ENCODE measurements at regions not wholly inside any gene's neighbourhood (a gene's known extent, or its start where the extent isn't known, plus 50 kb on each side); places are given as distances from the start of the nearest gene placed in this dataset.
A peak's percentile ranks its signal among the peaks of the same experiment; 100 is the strongest.
"Not testable (repeated sequence)": the region's sequence is repeated elsewhere in the genome, so short reads cannot be mapped to it uniquely, and the experiment has no call there.

DNA sequence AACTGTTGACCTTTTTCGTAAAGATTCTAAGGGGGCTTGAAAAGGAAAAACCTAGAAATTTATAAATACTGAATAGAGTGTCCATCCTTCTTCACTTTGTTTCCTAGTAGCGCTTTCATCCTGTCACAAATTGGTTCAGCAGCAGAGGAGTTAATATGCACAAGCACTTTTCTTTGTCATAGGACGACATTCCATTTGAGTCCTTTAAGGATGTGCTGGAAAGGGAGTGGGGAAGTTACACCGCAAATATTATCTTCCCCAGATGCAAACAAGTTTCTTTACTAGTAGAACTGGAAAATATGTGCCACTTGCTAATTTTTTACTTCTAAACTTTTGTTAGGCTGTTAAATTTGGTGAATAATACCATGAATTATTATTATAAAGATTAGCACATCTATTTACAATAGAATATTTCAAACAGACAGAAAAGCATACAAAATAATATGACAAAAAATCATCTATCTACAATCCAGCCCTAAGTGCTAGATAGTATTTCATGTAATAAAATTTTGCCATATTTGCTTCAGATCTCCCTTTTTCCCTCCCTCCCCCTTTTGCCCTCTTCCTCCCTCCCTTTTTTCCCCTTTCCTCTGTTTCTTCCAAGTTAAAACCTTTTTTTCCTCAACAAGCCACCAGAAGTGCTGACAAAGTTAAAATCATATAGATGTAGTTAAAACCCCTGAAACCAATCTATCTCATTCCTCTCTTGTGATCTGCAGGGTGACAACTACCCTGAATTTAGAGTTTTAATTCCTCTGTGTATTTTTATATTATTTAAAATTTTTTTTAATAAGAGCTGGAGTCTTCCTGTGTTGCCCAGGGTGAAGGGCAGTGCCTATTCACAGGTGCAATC, 50.5 kb upstream of the MAP4K3 start:
- no peak for DNase-seq
- intact Hi-C loops (cut with DNase I) = no loop called here

DNA sequence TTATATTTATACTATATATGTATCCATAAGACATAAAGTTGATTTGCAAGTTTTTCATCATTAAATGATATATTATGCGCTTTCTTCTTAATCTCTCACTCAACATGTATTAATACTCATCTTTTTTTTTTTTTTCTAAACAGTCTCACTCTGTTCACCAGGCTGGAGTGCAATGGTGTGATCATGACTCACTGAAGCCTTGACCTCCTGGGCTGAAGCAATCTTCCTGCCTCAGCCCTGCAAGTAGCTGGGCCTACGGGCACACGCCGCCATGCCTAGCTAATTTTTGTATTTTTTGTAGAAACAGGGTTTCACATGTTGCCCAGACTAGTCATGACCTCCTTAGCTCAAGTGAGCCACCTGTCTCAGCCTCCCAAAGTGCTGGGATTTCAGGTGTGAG, 51.4 kb upstream of the MAP4K3 start:
- no peak for DNase-seq

DNA sequence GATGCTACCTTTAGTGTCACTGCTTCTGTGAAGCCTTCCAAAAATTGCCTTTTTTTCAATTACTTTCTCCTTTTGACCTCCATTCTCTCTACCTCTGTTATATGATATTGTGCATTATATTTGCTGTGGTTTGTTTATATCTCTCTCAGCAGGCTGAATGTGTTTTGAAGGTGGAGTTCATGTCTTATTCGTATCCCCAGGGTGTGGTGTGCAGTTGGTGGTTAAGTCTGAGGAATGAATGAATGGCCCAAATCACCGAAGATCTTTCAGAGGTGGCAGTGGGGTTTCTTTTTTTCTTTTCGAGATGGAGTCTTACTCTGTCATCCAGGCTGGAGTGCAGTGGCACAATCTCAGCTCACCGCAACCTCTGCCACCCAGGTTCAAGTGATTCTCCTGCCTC, 53.5 kb upstream of the MAP4K3 start:
- intact Hi-C loops (cut with DNase I) = no loop called here
- DNase-seq = no peak

More for the DNA sequence above, 51.4 kb upstream of the MAP4K3 start:
- intact Hi-C loops (cut with DNase I) = no loop called here

DNA sequence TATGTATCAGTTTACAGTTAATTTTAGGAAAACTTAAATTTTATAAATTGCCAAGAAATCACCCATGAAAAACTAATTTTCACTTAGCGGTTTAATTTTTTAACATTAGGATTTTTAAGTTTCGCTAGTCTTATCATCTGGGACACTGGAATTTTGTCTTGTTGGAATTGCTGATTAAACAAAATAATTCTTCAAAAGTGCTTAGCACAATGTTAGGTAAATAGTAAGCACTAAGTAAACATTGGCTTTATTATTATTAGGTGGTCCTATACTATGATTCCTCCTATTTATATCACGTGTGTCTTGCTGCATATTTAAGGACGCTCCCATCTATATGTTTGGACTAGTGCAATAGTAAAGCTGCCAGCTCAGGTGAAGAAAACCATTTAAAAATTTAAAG, 54.6 kb upstream of the MAP4K3 start:
- DNase-seq = no peak
- intact Hi-C loops (cut with DNase I) = no loop called here

DNA sequence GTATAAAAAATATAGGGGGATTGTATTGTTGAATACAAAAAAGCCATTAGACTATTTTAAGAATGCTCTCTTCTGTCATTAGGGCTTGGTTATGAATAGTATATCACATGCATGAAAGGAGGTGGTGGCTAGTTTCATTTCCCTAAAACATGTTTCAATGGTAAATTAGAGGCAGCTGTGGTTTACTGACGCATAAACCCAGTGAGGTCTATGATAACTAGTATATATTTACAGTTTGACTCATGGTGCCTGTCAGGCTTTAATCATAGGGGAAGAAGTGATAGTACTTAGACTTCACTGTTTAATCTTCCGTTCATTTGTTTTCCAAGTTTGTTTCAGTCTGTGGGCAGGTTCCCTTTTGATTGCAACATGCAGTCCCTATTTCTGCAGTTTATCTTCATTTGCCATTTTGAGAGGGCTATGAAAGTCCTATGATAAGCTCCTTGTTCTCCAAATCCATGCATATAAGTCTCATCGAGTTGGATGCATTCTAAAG, 55.1 kb upstream of the MAP4K3 start:
- intact Hi-C loops (cut with DNase I) = no loop called here
- DNase-seq = no peak

DNA sequence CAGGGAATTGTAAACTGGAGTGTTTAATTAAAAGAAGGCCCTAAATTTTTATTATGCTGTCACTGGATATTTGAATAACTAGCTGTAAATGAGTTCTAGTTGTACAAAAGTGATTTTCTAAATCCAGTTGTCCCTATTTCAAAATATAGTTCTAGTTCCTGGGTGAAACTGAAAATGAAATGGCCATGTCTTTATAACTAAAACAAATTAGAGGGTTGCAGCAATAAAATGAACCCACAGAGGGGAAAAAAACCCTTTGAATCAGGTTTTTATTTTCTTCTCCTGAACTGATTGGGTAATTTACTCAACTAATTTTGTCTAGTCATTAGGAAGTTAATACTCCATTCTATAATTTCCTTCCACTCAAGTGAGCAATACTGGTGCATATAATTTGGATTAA, 55.6 kb upstream of the MAP4K3 start:
- intact Hi-C loops (cut with DNase I) = no loop called here
- no peak for DNase-seq

DNA sequence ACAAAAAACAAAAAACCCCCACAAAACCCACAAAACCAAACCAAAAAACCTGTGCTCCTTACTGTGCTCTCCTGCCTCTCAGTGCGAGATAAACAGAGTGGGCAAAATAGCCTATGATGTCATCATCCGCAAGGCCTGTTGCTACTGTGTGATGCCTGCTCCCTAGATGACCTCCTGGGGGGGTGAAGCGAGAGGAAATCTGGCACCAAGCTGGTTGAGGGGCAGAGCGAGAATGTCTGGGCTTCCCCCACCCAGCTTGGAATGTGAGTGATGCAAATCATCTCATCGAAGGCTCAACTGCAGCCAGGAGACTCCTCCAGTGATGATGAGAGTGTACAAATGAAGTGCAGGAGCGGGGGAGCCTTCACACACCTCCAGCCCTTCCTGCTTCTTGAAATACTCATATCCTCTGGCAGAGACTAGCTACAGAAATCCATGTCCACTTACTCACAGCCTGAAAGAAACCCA, 57.7 kb upstream of the MAP4K3 start:
- peak in 5 of 10 donors; percentile 13 to 88 (median 44) for DNase-seq
- intact Hi-C loops (cut with DNase I) = no loop called here

DNA sequence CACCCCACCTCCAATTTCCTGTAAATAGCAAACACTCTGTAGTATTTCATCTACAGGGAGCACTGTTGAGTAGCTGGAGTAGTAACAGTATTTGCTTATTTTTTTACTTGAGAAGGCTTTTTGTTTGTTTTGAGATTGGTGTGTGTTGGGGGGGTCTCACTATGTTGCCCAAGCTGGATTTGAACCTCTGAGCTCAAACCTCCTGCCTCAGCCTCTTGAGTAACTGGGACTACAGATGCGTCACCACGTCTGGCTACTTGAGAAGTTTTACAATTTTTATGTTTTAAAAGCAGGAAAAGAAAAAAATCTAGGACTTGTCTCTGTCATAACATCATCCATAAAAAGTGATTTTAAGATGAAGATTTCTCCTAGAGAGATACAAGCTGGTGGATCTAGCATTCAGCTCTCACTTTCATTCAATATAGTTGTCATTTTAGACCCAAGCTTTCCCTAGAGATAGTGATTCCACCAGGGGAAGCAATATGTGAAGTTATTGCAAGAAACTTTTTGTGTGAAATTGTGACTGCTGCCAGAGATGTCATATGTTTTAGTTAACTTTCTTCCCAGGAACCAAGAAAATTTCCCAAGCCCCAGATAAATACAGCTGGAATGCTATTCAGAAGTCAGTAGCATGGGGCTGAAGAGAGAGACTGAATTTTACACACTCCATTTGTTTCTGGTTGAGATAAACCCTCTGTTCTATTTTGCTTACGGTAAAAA, 60.2 kb upstream of the MAP4K3 start:
- DNase-seq = no peak
- intact Hi-C loops (cut with DNase I) = no loop called here

DNA sequence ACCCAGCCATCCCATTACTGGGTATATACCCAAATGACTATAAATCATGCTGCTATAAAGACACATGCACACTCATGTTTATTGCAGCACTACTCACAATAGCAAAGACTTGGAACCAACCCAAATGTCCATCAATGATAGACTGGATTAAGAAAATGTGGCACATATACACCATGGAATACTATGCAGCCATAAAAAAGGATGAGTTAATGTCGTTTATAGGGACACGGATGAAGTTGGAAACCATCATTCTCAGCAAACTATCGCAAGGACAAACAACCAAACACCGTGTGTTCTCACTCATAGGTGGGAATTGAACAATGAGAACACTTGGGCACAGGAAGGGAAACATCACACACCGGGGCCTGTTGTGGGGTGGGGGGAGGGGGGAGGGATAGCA, 61.1 kb upstream of the MAP4K3 start:
- intact Hi-C loops (cut with DNase I); DNase-seq: not testable (repeated sequence)

DNA sequence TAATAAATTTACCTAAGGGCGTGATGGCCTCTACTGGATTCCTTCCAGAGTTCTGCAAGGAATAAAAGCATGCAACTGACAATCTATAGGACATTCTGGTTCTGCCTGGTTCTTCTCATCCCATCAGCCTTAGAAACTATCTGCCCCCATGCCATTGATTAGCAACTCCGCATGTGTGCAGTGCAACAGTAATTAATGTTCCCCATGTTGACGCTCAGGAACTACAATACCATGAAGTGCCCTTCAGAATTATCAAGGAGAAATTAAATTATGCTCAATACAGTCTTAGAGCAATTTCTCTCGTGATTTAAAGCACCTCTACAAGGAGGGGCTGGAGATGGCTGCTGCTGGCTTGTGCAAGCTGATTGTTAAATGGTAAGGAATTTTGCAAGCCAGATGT, 61.7 kb upstream of the MAP4K3 start:
- no peak for DNase-seq
- intact Hi-C loops (cut with DNase I) = no loop called here

DNA sequence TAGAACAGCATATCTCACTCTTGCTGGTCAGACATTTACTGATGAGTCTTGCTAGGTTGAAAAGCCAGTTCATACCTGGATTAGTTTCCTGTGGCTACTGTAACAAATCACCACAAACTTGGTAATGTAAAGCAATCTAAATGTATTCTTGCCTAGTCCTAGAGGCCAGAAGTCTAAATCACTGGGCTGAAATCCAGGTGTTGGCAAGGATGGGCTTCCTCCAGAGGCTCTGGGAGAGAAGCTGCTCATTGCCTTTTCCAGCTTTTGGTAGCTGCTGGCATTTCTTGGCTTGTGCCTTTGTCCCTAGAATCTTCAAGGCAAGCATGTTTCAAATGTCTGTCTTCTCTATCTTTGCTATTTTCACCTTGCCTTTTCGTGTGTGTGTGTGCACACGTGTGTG, 62.3 kb upstream of the MAP4K3 start:
- DNase-seq = no peak
- intact Hi-C loops (cut with DNase I) = no loop called here

DNA sequence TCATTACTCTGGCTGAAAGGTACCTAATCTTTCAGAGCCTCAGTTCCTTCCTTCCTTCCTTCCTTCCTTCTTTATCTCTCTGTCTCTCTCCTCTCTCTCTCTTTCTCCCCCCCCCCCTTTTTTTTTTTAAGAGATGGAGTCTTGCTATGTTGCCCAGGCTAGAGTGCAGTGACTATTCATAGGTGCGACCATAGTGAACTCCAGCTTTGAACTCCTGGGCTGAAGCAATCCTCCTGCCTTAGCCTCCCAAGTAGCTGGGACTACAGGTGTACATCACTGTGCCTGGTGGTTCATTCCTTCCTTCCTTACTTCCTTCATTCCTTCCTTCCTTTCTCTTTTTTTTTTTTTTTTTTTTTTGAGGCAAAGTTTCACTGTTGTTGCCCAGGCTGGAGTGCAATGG, 64.3 kb upstream of the MAP4K3 start:
- no peak for DNase-seq
- intact Hi-C loops (cut with DNase I) = no loop called here

DNA sequence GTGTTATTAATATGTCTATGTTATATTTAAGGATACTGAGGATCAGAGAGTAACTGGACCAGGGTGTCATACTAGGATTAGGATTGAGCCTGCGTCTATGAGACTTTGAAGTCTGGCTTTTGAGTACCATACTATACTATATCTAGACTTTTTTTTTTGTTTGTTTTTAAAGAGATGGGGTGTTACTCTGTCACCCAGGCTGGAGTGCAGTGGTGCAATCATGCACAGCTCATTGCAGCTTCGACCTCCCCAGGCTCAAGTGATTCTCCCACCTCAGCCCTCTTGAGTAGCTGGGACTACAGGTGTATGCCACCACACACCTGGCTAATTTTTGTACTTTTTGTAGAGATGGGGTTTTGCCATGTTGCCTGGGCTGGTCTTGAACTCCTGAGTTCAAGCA, 66.2 kb upstream of the MAP4K3 start:
- intact Hi-C loops (cut with DNase I) = no loop called here

DNA sequence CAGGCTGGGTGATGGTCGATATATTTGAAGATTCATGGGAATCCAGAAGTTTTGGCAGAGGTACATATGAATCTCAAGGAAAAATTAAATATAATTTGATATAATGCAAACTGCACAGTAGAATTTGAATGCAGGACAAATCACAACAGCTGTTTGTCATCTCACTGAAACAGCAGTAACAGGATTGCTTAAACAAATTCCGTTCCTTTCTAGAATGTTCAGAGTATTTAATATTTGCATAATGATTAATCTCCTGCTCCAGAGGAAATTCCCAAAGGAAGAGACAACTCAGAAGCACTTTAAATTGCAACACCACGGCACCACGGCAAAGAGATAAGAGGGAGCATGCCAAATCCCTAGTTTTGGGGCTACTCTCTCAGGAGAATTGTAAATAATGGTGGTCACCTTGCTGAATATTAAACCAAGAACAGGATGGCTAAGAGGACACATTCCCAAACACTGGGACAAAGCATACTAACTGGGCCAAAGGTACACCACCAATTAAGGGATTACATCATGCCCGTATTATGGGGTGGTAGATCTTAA, 67.8 kb upstream of the MAP4K3 start:
- intact Hi-C loops (cut with DNase I) = no loop called here
- no peak for DNase-seq

More for the DNA sequence above, 66.2 kb upstream of the MAP4K3 start:
- DNase-seq = no peak

DNA sequence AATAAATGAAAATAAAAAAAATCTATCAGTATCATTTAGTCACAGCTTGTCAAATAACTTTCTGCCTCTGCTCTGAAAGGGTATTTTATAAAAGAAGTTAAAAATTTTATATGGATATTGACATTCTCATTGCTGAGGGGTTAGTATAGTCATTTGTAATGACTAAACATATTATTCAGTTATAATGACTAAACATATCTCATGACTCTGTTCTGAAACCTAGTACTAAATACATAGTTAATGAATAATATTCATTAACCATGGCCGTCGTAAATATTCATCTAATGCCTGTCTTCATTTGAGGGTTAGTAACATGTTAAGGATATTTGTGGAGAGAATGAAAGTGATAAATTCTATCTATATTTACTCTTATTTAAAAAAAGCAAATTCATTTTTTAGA, 69.1 kb upstream of the MAP4K3 start:
- intact Hi-C loops (cut with DNase I) = no loop called here
- no peak for DNase-seq

DNA sequence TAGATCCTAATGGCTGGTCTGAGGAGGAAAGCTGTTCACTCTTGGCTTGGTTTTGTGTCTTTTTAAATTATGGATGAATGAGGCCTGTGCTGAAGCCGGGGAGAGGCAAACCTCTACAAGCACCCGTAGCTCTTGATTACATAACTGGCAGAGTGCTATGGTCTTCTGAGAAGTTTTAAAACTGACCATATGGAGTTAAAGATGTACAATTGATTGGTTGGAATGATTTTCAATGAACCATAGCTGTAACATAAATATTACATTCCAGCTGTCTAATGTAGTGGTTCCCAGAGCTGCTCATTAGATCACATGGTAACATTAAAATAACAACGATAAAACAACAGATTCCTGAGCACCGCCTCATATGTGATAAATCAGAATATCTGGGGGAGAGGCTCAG, 71.1 kb upstream of the MAP4K3 start:
- peak in 1 of 10 donors; percentile 39 for DNase-seq
- intact Hi-C loops (cut with DNase I) = no loop called here

DNA sequence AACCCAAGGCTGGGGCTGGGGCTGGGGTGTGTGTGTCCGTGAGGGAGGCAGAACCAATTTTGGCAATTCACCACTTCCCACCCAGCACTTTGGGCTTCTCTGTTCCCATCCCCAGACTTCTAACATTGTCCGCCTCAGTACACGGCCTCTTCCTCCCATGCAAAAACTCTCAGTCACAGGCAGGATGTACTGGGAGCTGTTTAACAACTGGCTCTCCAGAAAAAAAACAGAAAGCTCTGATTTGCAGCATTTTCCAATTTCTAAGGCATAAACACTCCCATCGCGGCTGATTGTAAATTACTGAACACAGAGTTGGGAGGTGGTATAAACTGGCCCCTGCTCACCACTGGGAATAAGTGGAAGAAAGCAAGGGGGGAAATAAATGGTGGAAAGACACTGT, 73.1 kb upstream of the MAP4K3 start:
- intact Hi-C loops (cut with DNase I) = loop anchor here (10.0 kb wide), 1 partner anchor 215 kb away; no protein-coding TSS in a partner anchor
- DNase-seq = no peak

DNA sequence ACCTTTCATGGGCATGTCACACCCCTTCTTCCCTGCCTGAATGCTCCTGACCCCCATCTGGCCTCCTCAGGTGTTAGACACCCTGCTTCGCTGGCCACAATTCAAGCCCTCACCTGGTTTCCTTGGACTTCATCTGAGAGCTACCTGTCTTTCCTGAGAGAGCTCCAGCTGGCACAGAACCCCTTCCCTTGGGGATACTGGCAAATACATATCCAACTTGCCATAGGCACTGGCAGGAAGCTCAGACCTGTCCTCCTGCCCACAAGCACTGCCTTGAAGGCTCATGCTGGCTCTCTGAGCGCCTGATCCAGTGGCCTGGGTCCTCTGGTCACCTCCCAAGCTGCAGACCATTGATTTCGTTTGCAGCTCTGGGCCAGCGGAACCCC, 74.1 kb upstream of the MAP4K3 start:
- intact Hi-C loops (cut with DNase I) = loop anchor here (10.0 kb wide), 1 partner anchor 214 kb away; no protein-coding TSS in a partner anchor
- no peak for DNase-seq

DNA sequence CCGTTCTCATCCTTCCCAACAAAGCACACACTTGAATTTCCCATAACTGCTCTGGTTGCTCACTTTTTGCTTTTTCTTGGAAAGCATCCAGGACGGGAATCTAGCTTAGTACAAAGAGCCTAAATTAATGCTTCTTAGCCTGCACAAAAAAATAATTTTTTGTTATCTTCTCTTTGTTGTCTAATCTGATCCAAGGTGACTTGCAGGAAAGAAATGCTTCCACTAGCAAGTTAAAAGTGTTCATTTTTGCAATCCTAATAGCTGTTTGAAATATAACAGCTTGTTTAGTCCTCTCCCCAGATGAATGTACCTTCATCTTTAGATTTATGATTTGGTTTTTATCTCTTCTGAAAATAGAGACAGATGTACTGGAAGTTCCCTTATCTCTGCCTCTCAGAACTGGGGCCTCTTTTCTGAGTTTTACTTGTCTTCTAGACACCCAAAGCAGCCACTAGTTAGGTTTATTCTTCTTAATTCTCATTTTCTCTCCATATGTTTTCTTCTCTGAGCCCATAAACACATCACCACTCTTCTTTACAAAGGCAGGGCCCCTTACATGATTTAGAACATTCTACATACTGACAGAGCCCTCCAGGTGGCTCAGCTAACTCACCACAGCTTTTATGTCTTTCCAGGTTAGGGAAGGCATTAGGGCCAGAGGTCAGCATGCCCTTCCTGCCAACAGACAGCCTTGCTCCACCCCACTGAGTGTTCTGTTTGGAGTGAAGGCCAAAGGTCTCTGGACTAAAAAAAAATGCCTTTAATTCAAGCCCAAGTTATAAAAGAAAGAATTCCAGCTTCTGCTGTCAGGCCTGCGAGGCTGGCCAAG, 74.7 kb upstream of the MAP4K3 start:
- no peak for DNase-seq
- intact Hi-C loops (cut with DNase I) = loop anchor here (10.0 kb wide), 1 partner anchor 213 kb away; no protein-coding TSS in a partner anchor

DNA sequence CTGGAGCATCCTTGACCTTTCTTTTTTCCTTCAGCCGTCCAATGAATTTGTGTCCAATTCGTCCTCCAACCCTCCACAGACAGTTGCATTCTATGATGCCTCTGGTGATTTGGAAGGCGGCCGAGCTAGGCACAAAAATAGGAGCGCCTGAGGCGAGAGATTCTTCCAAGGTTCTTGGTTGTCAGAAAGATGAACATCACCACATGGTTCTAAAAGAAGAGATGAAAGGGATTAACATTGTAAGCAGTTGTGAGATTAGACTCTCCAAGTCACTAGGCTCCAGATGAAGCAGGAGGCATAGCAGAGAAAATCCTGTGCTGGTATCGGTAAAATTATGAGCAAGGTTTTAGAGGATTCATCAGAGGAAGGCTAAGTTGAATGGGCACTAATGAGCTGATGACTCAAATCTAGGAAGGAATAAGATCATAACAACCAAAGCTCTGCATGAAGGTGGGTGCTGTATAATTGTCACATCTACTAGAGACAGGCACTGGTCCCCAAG, 75.4 kb upstream of the MAP4K3 start:
- intact Hi-C loops (cut with DNase I) = loop anchor here (10.0 kb wide), 1 partner anchor 212 kb away; no protein-coding TSS in a partner anchor

More for the DNA sequence above, 75.4 kb upstream of the MAP4K3 start:
- peak in 7 of 10 donors; percentile 32 to 89 (median 52) for DNase-seq
